B cell (primary cell): ENCODE measurements at regions not wholly inside any gene's neighbourhood (a gene's known extent, or its start where the extent isn't known, plus 50 kb on each side); places are given as distances from the start of the nearest gene placed in this dataset.

Experiments used
- EZH2 ChIP-seq: IDR thresholded peaks from 2 replicates; pipeline ENCODE4 v1.6.1; 2012; ENCODE audit warnings: borderline replicate concordance, low read depth, mild to moderate bottlenecking, moderate library complexity, low read length; ENCODE audit not compliant: insufficient read depth, poor library complexity, severe bottlenecking
- TF ChIP-seq, protein P1 (sequence below): fragments of 200-600 bp; IDR thresholded peaks from one replicate; pipeline ENCODE4 v1.8.0; 2022; ENCODE audit warnings: antibody characterized with exemption, mild to moderate bottlenecking

DNA sequence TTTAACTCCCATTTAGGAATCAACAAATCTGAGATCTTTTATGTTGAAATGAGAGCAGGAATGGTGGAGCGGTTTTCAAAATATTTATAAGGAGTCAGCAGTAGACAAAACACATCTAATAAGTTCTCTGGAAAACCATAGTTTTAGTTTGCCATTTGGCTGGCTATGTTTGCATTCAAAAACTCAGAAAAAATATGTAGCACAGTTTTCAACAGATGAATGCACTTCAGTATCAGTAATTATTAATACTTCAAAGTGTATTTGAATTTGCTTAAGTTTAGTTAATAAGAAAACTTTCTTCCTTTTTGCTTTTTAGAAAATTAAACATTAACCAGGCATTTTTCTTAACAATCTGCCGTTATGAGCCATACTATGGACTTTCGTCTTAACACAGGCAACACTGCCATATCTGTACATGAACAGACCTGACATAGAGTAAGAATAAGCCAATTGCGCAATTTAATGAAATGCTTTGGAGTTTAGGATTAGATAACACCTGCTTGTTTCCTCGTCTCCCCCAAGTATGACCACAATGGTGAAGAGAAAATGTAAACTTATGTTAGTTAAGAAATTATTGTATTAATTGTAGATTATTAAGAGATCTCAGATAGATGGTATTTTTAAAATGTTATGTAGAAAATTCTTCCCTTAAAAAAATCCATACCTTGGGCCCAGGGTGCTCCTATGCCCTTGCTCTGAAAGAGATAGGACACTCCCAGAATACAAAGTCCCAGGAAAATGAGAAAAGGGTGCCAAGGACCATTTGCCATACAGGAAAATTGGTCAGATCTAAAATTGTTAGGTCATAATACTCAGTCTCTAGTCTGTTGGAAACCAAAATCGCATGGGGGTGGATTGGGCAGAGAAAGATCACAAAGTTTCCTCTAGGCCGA lies 552.3 kb upstream of the ARGLU1 start:
- TF ChIP-seq, protein P1, sequence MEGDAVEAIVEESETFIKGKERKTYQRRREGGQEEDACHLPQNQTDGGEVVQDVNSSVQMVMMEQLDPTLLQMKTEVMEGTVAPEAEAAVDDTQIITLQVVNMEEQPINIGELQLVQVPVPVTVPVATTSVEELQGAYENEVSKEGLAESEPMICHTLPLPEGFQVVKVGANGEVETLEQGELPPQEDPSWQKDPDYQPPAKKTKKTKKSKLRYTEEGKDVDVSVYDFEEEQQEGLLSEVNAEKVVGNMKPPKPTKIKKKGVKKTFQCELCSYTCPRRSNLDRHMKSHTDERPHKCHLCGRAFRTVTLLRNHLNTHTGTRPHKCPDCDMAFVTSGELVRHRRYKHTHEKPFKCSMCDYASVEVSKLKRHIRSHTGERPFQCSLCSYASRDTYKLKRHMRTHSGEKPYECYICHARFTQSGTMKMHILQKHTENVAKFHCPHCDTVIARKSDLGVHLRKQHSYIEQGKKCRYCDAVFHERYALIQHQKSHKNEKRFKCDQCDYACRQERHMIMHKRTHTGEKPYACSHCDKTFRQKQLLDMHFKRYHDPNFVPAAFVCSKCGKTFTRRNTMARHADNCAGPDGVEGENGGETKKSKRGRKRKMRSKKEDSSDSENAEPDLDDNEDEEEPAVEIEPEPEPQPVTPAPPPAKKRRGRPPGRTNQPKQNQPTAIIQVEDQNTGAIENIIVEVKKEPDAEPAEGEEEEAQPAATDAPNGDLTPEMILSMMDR, result no peak
- no peak for TF ChIP-seq EZH2
